ENCODE measurements at regions not wholly inside any gene's neighbourhood (a gene's known extent, or its start where the extent isn't known, plus 50 kb on each side); places are given as distances from the start of the nearest gene placed in this dataset.
A peak's percentile ranks its signal among the peaks of the same experiment; 100 is the strongest.

GRCh38 chr6:90860822-90861601 is 274.1 kb upstream of the MAP3K7 start:
- DNase-seq (ENCODE audit: low read depth), result no peak

- DNase-seq (ENCODE audit: low read depth), result no peak
Observed at GRCh38 chr6:90859612-90860011, 272.7 kb upstream of the MAP3K7 start.

DNA sequence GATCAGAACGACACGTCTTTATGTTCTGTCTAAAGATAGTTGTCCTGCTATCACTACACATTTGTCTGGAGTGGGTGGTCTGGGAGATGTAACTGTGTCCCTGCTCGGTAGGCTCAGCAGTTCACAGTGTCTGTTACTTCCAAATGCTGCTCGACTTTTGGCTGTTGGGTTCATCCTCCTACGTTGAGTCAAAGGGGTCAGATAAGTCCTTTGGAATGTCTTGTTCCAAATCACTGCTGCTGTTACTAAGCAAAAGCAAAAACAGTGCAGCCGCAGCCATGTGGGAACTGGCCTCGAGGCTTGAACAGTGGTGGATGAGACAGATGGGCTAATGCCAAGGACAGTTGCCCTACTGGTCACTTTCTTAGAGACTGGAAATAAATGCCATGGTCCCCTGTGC is 272.2 kb upstream of the MAP3K7 start:
- no peak for DNase-seq (ENCODE audit: low read depth)

GRCh38 chr6:90849686-90850085 is 262.8 kb upstream of the MAP3K7 start:
- DNase-seq (ENCODE audit: low read depth), result no peak

DNA sequence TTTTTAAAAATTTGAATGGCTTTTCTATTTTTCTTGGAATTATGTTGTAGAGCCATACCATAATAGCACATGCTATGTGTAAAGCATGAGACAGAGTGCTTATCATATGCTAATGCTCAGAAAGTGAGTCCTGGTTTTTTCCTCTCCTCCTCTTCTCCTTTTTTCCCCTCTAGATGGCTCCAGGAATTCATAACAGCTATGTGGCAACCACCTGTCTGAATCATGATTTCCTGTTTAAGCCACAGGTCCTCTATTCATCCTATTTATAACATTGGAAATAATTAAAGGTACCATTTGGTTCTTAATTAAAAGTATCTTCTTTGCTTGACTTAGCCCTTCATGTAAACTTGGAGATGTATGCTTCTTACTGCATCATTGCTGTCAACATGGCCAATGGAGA is 260.0 kb upstream of the MAP3K7 start:
- peak; percentile 59 for DNase-seq (ENCODE audit: low read depth)

DNA sequence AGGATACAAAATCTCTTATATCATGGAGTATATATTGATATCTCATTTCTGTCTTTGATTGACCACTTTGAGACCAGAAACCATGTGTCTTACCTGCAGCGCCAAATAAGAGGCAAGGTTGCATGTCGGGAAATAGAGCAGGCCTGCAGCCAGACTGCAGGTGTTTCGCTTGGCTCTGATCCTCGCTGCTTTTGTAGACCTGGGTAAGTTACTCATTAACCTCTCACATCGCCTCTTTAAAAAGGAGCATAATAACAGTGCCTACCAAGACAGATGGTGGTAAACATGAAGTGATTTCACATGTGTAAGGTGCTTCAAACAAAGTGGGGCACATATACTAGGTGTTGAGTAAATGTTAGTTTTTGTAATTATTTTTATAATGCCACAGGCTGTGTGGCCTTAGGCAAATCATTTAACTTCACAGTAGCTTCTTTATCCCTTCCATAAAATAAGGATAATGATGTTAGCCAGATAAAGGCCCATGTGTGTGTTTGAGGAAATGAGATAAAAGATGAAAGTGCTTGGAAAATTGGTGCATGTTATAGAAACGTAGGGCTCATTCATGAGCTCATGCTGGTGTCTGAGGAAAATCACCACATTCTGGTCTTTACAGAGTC is 248.8 kb upstream of the MAP3K7 start:
- DNase-seq (ENCODE audit: low read depth), result no peak

DNA sequence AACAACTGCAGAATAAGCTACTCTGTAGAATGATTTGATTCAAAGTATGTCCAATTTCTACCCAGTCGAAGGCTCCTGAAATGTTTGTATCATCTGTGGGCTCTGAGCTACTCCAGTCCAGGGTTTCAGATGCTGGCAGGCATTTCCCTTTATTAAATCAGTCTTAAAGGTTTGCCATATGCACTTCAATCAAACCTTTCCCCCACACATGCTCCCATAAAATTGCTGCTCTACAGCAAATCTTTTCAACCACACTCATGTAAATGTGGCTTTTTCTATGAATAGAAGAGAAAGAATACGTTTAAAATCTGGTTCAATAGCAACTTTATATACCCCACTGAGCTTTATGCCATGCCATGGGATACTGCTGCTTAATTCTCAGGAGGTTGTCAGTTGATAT is 242.4 kb upstream of the MAP3K7 start:
- DNase-seq (ENCODE audit: low read depth), result no peak

DNA sequence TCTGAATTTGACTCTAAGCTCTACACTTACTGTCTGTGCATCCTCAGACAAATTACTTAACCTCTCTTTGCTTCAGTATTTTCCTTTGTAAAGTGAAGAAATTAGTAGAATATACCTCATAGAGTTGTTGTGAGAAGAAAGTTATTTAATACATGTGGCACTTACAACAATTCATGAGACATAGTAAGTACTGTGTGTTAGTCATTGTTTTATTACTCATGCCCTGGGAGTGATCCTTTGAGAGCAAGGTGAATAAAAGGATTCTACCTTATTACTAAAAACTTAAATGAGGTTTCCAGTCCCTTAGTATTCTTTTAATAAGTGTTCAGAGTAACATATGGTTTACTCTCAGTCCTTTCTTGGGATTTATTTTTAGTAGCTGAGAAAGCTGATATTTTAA is 233.6 kb upstream of the MAP3K7 start:
- DNase-seq (ENCODE audit: low read depth), result peak; percentile 22

DNA sequence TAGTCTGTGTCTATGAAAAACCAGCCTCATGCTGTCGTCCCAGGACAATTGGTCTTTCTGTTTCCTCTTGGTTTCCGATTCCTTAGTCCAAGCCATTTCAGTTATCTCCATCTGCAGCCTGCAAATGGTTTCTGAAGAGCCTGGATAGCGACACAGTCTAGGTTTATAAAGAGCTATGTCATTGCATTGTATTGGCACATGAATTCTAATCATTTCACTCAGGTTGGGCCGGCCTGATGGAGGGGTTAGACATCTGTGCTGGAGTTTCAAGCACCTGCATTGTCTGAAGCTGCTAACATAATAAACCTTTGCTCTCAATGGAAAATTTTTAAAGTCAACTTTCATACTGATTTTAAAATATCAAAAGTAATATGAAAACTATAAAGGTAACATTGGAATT is 232.6 kb upstream of the MAP3K7 start:
- no peak for DNase-seq (ENCODE audit: low read depth)

- DNase-seq (ENCODE audit: low read depth), result no peak
Observed at GRCh38 chr6:90818163-90818562, 231.3 kb upstream of the MAP3K7 start.

DNA sequence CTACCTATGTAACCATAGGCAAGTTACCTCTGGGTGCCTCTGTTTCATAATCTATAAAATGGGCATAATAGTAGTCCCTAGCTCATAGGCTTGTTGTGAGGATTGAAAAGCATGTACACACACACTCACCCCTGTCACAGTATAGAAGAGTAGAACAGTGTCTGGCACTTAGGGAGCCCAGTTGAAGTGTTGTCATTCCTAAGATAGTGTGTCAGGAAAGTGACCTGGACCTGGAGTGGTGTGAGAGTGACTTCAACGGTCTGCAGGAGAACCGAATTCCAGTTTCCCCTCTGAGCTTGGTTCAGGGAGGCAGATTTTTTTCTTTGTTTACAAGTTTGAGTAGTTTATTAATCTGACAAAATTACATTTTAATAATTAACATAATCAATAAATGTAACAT is 229.9 kb upstream of the MAP3K7 start:
- no peak for DNase-seq (ENCODE audit: low read depth)

DNA sequence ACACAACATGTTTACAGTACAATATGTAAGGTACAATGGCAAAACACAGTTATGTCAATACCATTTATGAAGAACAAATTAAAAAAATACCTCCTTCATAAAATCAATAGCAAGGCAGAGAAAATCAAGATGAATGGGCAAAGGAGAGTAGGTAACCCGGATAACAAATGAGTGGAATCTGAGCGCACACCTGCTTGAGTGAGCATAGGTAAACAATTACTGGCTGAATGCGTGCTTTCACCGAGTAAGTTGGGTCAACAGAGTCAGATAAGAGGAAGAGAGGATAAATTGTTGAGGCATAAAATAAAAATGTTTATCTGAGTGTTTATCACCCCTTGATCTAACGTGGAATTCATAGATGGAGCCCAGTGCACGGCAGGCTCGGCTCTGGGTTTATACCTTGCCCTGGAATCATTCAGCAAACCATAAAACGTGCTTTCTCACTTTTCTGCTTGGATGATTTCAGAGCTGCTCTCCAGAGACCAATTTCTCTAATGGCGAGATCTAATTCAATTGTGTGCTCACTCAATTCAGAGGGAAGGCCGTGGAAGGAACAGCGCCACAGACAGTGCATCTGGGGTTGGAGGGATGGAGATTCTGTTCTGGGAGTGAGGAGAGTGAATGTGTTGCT is 224.8 kb upstream of the MAP3K7 start:
- no peak for DNase-seq (ENCODE audit: low read depth)

DNA sequence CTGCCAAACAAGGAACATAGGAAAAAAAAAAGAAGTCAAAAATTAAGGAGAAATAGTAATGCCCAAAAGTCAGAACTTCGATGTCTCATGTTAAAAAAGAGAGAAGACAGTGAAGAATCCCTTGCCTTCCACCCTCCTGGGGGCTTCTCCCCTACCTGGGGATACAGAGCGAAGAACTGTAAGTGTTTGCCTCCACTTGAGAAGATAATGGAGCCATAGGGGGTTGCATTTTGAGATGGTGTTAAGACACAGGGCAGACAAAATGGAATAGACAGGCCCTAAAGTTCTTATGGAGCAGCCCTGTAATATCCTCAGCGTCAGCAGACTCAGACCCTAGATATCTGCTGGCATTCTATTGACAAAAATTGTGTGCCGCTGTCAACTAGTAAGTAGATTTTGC is 222.2 kb upstream of the MAP3K7 start:
- DNase-seq (ENCODE audit: low read depth), result no peak

GRCh38 chr6:90807791-90808701 is 221.2 kb upstream of the MAP3K7 start:
- no peak for DNase-seq (ENCODE audit: low read depth)

- DNase-seq (ENCODE audit: low read depth), result no peak
Observed at GRCh38 chr6:90805619-90806155, 218.8 kb upstream of the MAP3K7 start.

- no peak for DNase-seq (ENCODE audit: low read depth)
Observed at GRCh38 chr6:90803956-90804355, 217.1 kb upstream of the MAP3K7 start.

DNA sequence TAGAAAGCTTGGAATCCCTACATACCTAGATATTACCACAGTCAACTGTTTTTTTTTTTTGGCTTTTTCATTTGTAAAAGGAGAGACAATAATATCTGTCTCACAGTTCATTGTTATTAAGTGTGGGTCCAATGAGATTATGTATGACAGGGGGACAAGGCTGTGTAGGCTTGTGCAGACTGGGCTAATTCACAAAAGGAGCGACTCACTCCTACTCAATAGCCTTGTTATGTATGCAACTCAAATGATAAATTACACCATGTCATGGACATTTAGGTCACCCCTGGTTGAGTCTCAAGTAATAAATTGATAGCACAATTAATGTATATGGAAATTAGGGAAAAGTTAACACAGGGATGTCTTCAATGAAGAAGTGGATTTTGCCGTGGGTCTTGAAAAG is 208.2 kb upstream of the MAP3K7 start:
- no peak for DNase-seq (ENCODE audit: low read depth)

DNA sequence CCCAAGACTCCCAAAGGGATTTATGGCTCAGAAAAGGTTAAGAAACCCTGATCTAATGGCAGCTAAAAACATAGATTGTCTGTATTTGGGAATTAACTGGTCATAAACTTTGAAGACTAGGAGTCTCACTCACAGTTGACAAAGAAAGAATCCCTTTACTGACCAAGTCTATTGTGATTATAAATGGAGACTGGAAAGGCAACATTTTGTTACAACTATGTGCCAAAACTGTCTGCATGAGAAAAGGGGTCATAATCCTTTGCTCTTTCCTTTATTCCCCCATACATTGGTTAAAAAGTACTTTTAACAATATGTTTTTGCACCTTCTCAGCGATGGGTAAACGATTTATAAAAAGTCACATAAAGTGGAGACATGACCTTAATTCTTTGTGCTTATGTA is 206.9 kb upstream of the MAP3K7 start:
- DNase-seq (ENCODE audit: low read depth), result no peak

DNA sequence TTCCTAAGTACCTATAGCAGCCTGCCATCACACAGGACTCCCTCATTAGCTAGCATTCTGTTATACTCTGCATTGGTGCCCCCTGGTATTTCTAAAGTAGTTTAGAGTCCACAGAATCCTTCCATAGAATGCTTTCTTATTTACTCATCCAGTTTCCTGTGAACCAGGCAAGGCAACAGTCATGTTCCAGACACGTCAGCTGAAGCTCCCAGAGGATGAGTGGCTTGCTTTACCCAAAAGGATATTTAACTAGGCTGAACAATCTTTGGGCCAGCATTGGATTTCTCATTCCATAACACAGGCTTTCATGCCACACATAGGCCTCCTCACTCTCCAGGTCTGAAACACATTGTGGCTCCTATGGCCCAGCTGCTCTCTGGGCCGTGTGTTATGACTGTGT is 203.8 kb upstream of the MAP3K7 start:
- DNase-seq (ENCODE audit: low read depth), result peak; percentile 82

DNA sequence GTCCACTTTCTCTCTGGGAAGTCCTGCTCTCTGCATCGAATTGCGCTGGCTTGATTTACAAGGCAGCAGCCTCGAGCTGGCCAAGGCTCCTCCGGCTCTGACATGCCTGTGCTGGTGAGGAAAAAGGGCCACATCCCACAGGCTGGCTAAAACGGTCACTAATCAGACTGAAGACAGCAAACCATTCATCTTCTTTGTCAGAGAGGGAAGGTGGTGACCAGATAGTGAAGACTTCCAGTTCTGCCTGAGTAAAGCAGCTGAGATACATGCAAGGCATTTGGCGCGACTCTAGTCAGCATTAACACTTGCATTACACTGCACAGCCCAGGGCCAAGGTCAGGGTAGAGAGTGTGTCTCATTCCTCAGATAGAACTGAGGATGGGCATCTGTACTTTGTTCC is 203.2 kb upstream of the MAP3K7 start:
- no peak for DNase-seq (ENCODE audit: low read depth)

- DNase-seq (ENCODE audit: low read depth), result no peak
Observed at GRCh38 chr6:90788781-90789180, 201.9 kb upstream of the MAP3K7 start.

- DNase-seq (ENCODE audit: low read depth), result no peak
Observed at GRCh38 chr6:90787446-90787845, 200.6 kb upstream of the MAP3K7 start.

Data from HT1080 (cell line).